HCT116 (cell line): ENCODE measurements at regions not wholly inside any gene's neighbourhood (a gene's known extent, or its start where the extent isn't known, plus 50 kb on each side); places are given as distances from the start of the nearest gene placed in this dataset.

Experiments used
- ATAC-seq: fragments of 200-7000 bp; cut with Tn5 transposase; 2 replicates; pipeline ENCODE4 v1.9.1; 2020; ENCODE audit warnings: mild to moderate bottlenecking, moderate library complexity
- BruUV-seq: library from RNA; stranded (reverse); fragments of 400-500 nt; replicated peaks from 2 replicates; lab custom pipeline; 2021; lab: Mats Ljungman, UMichigan
- CTCF ChIA-PET: fragments of 300-600 bp; sonication (Branson Sonifier 250); formaldehyde crosslinking; loops from one replicate; lab custom pipeline; 2021; ENCODE audit warnings: antibody characterized with exemption; lab: Charles Lee
- POLR2A ChIA-PET: fragments of 300-600, 350-600 bp; sonication (Branson Sonifier 250); formaldehyde crosslinking; loops from one replicate; lab custom pipeline; 2021; ENCODE audit warnings: antibody characterized with exemption; lab: Charles Lee
- RAD21 ChIA-PET, 2 experiments: fragments of 300-600 bp; sonication (Branson Sonifier 250); formaldehyde crosslinking; loops; one replicate each; lab custom pipeline; 2023; ENCODE audit warnings: low total read pairs in 2 of 2; ENCODE audit not compliant: uncharacterized antibody in 2 of 2, unreplicated experiment in 2 of 2, low non-redundant PET in 1 of 2; lab: Charles Lee
- DNase-seq: peaks from one replicate; pipeline ENCODE4 v3.0.0-alpha.2; 2010; ENCODE audit warnings: low read depth, low spot score
- H2AFZ ChIP-seq: fragments of 200-600 bp; shearing (Covaris generic), sonication (generic); 2 replicates; pipeline ENCODE4 v1.6.1; 2017; ENCODE audit warnings: low read depth, mixed run types, mixed read lengths, antibody characterized with exemption, low read length; ENCODE audit not compliant: poor library complexity, severe bottlenecking
- H3K27ac ChIP-seq: 2 replicates; pipeline ENCODE4 v1.5.1; 2012; ENCODE audit warnings: low read depth, low read length
- H3K27me3 ChIP-seq: fragments of 200-600 bp; sonication (generic); 2 replicates; pipeline ENCODE4 v1.6.1; 2016; ENCODE audit warnings: mixed run types, low read length, mixed read lengths; ENCODE audit not compliant: insufficient read depth
- H3K36me3 ChIP-seq, 2 experiments: fragments of 200-500 bp in 1 of 2; fragments of 200-600 bp in 1 of 2; sonication (Bioruptor generic) in 1 of 2; sonication (generic) in 1 of 2; 2 replicates each; pipeline versions ENCODE4 v1.5.1 to v1.6.1; 2014 to 2016; ENCODE audit warnings: low read length in 2 of 2, inconsistent platforms in 1 of 2, mixed read lengths in 1 of 2, mixed run types in 1 of 2; ENCODE audit not compliant: insufficient read depth in 2 of 2, control insufficient read depth in 1 of 2
- H3K4me1 ChIP-seq, 2 experiments: fragments of 200-600 bp in 1 of 2; sonication (generic) in 1 of 2; 2 replicates each; pipeline versions ENCODE4 v1.5.1 to v1.6.1; 2012 to 2017; ENCODE audit warnings: low read length in 2 of 2, inconsistent platforms in 1 of 2, mild to moderate bottlenecking in 1 of 2, mixed read lengths in 1 of 2, mixed run types in 1 of 2, moderate library complexity in 1 of 2; ENCODE audit not compliant: insufficient read depth in 2 of 2, control insufficient read depth in 1 of 2
- H3K4me2 ChIP-seq: fragments of 200-600 bp; sonication (generic); 2 replicates; pipeline ENCODE4 v1.6.1; 2017; ENCODE audit warnings: mixed run types, low read length, mixed read lengths
- H3K4me3 ChIP-seq, 2 experiments: fragments of 200-600 bp in 1 of 2; sonication (generic) in 1 of 2; replicated peaks in 1 of 2; 2 replicates each; pipeline ENCODE4 v1.5.1; 2011 to 2016; ENCODE audit warnings: low read length in 2 of 2, control low read depth in 1 of 2, low read depth in 1 of 2, mild to moderate bottlenecking in 1 of 2, mixed read lengths in 1 of 2, mixed run types in 1 of 2
- H3K79me2 ChIP-seq: fragments of 200-600 bp; sonication (generic); 2 replicates; pipeline ENCODE4 v1.6.1; 2017; ENCODE audit warnings: mild to moderate bottlenecking, mixed run types, low read length, moderate library complexity, mixed read lengths; ENCODE audit not compliant: insufficient read depth
- H3K9ac ChIP-seq: fragments of 200-600 bp; sonication (generic); 2 replicates; pipeline ENCODE4 v1.6.1; 2016; ENCODE audit warnings: low read length, mixed read lengths
- H3K9me2 ChIP-seq: fragments of 200-600 bp; sonication (generic), shearing (Covaris generic); 2 replicates; pipeline ENCODE4 v1.6.1; 2017; ENCODE audit warnings: mixed run types, mild to moderate bottlenecking, moderate library complexity; ENCODE audit not compliant: insufficient read depth
- H3K9me3 ChIP-seq, 2 experiments: fragments of 200-500 bp in 1 of 2; fragments of 200-600 bp in 1 of 2; sonication (Bioruptor generic) in 1 of 2; sonication (generic) in 1 of 2; 2 replicates each; pipeline ENCODE4 v1.6.1; 2014 to 2017; ENCODE audit warnings: low read length in 2 of 2, mixed read lengths in 2 of 2, inconsistent platforms in 1 of 2, low read depth in 1 of 2, mild to moderate bottlenecking in 1 of 2, mixed run types in 1 of 2, moderate library complexity in 1 of 2; ENCODE audit not compliant: control insufficient read depth in 1 of 2, insufficient read depth in 1 of 2
- H4K20me1 ChIP-seq: fragments of 200-600 bp; sonication (generic), shearing (Covaris generic); 2 replicates; pipeline ENCODE4 v1.6.1; 2017; ENCODE audit warnings: mixed run types, mild to moderate bottlenecking, moderate library complexity; ENCODE audit not compliant: insufficient read depth
- CEBPB ChIP-seq: IDR thresholded peaks from 2 replicates; pipeline ENCODE4 v1.6.1; 2012; ENCODE audit warnings: low read depth
- ELF1 ChIP-seq: IDR thresholded peaks from 2 replicates; pipeline ENCODE4 v1.6.1; 2012; ENCODE audit warnings: low read depth, borderline replicate concordance
- EZH2 ChIP-seq: fragments of 200-600 bp; sonication (generic); IDR thresholded peaks from 2 replicates; pipeline ENCODE4 v1.6.1; 2017; ENCODE audit warnings: antibody characterized with exemption, mixed run types
- EZH2phosphoT487 ChIP-seq: fragments of 200-600 bp; IDR thresholded peaks from 2 replicates; pipeline ENCODE4 v1.6.1; 2018; ENCODE audit warnings: antibody characterized with exemption, borderline replicate concordance
- FOSL1 ChIP-seq: IDR thresholded peaks from 2 replicates; pipeline ENCODE4 v1.6.1; 2012; ENCODE audit warnings: low read depth
- REST ChIP-seq: IDR thresholded peaks from 2 replicates; pipeline ENCODE4 v1.6.1; 2012; ENCODE audit warnings: low read depth
- TCF7L2 ChIP-seq: IDR thresholded peaks from 2 replicates; pipeline ENCODE4 v1.7.0; 2011; ENCODE audit warnings: borderline replicate concordance, inconsistent platforms; ENCODE audit not compliant: insufficient read depth, insufficient read length; ENCODE audit errors: extremely low read depth
- ZBTB33 ChIP-seq: IDR thresholded peaks from 2 replicates; pipeline ENCODE4 v1.6.1; 2011; ENCODE audit warnings: mild to moderate bottlenecking, low read length, moderate library complexity; ENCODE audit not compliant: insufficient replicate concordance; ENCODE audit errors: extremely low read depth
- ZFX ChIP-seq: fragments of 450-650 bp; IDR thresholded peaks from 2 replicates; pipeline ENCODE4 v1.6.1; 2017
- ZNF274 ChIP-seq: fragments of 200-500 bp; sonication (Bioruptor generic); IDR thresholded peaks from 2 replicates; pipeline ENCODE4 v1.6.1; 2014; ENCODE audit warnings: mild to moderate bottlenecking, low read depth, low read length, inconsistent platforms
- intact Hi-C: fragments of 100-400 bp; cut with micrococcal nuclease; formaldehyde crosslinking; loops from 2 replicates; pipeline ENCODE4 v1.10.0; 2022
- TF ChIP-seq, protein P1 (sequence below): IDR thresholded peaks from 2 replicates; pipeline ENCODE4 v1.6.1; 2012

DNA sequence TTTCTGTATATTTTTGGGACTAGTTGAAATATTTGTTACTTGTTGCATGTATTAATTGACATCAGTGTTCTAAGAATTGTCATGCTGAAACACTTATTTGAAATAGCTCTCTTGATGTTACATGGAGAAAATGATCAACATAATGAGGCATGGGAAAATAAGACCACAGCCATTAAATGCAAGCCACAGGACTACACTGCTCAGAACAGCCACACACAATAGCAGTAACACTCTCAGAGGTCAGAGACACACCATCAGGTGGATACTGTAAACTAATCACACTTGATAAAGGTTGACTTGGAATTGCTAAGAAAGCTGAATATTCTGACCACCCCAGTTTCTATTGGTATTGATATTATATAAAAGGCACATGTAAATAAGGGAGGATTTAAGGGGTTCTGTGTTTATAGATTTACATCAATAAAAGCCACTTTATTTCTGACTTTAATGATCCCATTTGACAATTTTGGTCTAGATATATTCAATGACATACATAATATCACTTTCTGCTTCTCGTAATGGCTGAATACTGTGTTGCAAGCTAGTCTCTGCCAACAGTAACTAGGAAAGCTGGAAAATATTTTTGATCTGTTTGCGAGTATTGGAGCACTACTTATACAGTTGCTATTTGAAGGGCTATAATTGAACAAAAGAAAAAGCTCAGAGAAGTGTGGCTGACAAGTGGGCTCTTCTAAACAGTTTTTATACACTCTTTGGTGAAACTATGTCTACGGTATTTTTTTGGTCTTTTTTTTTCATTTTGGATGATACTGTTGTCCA is 876.5 kb upstream of the INTU start:
- H3K27ac ChIP-seq, result no peak overlapping the region
- CTCF ChIA-PET, result no interaction called here
- no peak overlapping the region for H3K9ac ChIP-seq
- no TSS peak for BruUV-seq
- H3K79me2 ChIP-seq, result no peaks in the 10 kb centered on the region
- intact Hi-C loops, result no loop called here
- no peak overlapping the region for H2AFZ ChIP-seq
- no peaks in the 10 kb centered on the region for H3K9me3 ChIP-seq
- H3K4me2 ChIP-seq, result no peak overlapping the region
- H3K36me3 ChIP-seq, result no peaks in the 10 kb centered on the region
- POLR2A ChIA-PET, result no interaction called here
- no peak overlapping the region for H3K4me3 ChIP-seq
- RAD21 ChIA-PET, result no interaction called here
- no peak for DNase-seq
- TF ChIP-seq EZH2 (no peak), ELF1 (no peak), ZBTB33 (no peak), EZH2phosphoT487 (no peak), FOSL1 (no peak), TCF7L2 (no peak), ZFX (no peak), ZNF274 (no peak), REST (no peak), CEBPB (no peak)
- TF ChIP-seq, protein P1, sequence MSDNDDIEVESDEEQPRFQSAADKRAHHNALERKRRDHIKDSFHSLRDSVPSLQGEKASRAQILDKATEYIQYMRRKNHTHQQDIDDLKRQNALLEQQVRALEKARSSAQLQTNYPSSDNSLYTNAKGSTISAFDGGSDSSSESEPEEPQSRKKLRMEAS, result no peak
- H3K27me3 ChIP-seq, result no peaks in the 10 kb centered on the region
- no peaks in the 10 kb centered on the region for H3K4me1 ChIP-seq
- H3K9me2 ChIP-seq, result no peaks in the 10 kb centered on the region
- no peaks in the 10 kb centered on the region for H4K20me1 ChIP-seq
- ATAC-seq, result no peak
